ENCODE measurements at regions not wholly inside any gene's neighbourhood (a gene's known extent, or its start where the extent isn't known, plus 50 kb on each side); places are given as distances from the start of the nearest gene placed in this dataset.
"Not testable (repeated sequence)": the region's sequence is repeated elsewhere in the genome, so short reads cannot be mapped to it uniquely, and the experiment has no call there.

DNA sequence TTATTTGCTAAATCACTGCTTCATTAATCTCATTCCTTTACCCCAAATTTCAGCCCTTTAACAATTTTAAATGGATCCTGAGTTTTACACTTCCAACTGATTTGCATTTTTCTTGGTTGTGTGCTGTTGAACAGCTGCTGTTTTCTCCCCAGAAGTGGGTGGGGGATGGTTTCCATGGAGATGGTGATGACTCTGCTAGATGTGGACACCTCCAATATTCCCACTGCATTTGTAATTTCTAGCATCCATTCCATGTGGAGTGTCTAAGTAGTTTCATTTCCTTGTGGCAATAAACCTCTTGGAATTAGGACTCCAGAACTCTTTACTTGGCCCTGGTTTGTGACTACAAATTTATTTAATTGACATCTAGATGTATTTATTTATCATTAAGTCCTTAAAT is 330.4 kb downstream of the GBA3 start:
- Mint-ChIP-seq H3K4me3 (no peak overlapping the region), H3K36me3 (no peaks in the 10 kb centered on the region), H3K4me1 (no peaks in the 10 kb centered on the region), H3K27me3 (ENCODE audit: low read depth in 3 of 3) (no peaks in the 10 kb centered on the region), H3K9me3 (peaks cover 0 to 43% (median 9%) of the 10 kb centered on the region in 6 donors), H3K27ac (no peak overlapping the region)
- no peak for DNase-seq

DNA sequence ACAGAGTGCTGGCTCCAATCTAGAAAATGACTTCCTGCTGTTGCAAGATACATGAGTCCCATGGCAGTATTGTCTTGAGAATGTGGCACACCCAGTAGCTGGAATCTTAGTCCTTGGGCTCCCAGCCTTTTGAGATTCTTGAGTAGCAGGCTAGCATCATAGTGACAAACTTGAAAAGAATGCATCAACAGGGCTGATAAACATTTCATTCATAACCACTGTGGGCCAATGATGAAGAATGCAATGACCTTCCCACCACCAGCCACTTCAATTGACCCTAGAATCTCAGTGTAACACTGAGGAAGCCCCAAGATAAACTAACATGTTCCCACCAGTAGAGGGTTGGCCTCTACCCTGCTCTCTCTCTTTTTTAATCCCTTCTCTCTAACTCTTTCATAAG is 329.3 kb downstream of the GBA3 start:
- Mint-ChIP-seq H3K27ac (no peak overlapping the region), H3K27me3 (ENCODE audit: low read depth in 3 of 3) (no peaks in the 10 kb centered on the region), H3K4me1 (no peaks in the 10 kb centered on the region), H3K36me3 (no peaks in the 10 kb centered on the region), H3K9me3 (peaks cover 1 to 37% (median 7%) of the 10 kb centered on the region in 6 donors), H3K4me3 (no peak overlapping the region)
- DNase-seq: no peak

- H3K36me3 Mint-ChIP-seq: no peaks in the 10 kb centered on the region
- no peak for DNase-seq
- no peaks in the 10 kb centered on the region for H3K4me1 Mint-ChIP-seq
- H3K27ac Mint-ChIP-seq: no peak overlapping the region
- no peaks in the 10 kb centered on the region for H3K27me3 Mint-ChIP-seq (ENCODE audit: low read depth in 3 of 3)
- H3K9me3 Mint-ChIP-seq: peaks cover 1 to 30% (median 7%) of the 10 kb centered on the region in 6 donors
- H3K4me3 Mint-ChIP-seq: no peak overlapping the region
Measured at GRCh38 chr4:23021040-23021439, 328.3 kb downstream of the GBA3 start.

DNA sequence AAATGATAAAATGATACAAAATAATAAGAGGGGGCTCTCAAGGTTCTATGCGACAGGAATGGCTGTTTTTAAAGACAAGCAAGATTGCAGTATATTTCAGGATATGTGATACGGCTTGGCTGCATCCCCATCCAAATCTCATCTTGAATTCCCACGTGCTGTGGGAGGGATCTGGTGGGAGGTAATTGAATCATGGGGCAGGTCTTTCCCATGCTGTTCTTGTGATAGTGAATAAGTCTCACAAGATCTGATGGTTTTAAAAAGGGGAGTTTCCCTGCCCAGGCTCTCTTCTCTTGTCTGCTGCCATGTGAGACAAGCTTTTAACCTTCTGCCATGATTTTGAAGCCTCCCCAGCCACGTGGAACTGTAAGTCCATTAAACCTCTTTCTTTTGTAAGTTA is 327.7 kb downstream of the GBA3 start:
- peaks cover 1 to 29% (median 7%) of the 10 kb centered on the region in 6 donors for H3K9me3 Mint-ChIP-seq
- not testable (repeated sequence) for H3K4me1 Mint-ChIP-seq; DNase-seq; H3K4me3 Mint-ChIP-seq; H3K27me3 Mint-ChIP-seq (ENCODE audit: low read depth in 3 of 3); H3K36me3 Mint-ChIP-seq; H3K27ac Mint-ChIP-seq

- H3K27me3 Mint-ChIP-seq (ENCODE audit: low read depth in 3 of 3): no peaks in the 10 kb centered on the region
- no peaks in the 10 kb centered on the region for H3K36me3 Mint-ChIP-seq
- H3K4me3 Mint-ChIP-seq: no peak overlapping the region
- DNase-seq: no peak
- H3K27ac Mint-ChIP-seq: no peak overlapping the region
- peaks cover 1 to 14% (median 8%) of the 10 kb centered on the region in 6 donors for H3K9me3 Mint-ChIP-seq
- H3K4me1 Mint-ChIP-seq: no peaks in the 10 kb centered on the region
Measured at GRCh38 chr4:23016981-23017380, 324.2 kb downstream of the GBA3 start.

- DNase-seq: no peak
- Mint-ChIP-seq H3K4me3 (no peak overlapping the region), H3K36me3 (no peaks in the 10 kb centered on the region), H3K27me3 (ENCODE audit: low read depth in 3 of 3) (no peaks in the 10 kb centered on the region), H3K4me1 (no peaks in the 10 kb centered on the region), H3K27ac (no peak overlapping the region), H3K9me3 (peaks cover 1 to 10% (median 7%) of the 10 kb centered on the region in 6 donors)
Measured at GRCh38 chr4:23015821-23016220, 323.1 kb downstream of the GBA3 start.

- DNase-seq: no peak
- Mint-ChIP-seq H3K36me3 (no peaks in the 10 kb centered on the region), H3K27ac (no peak overlapping the region), H3K4me3 (no peak overlapping the region), H3K9me3 (peaks cover 0 to 16% (median 8%) of the 10 kb centered on the region in 6 donors), H3K4me1 (no peaks in the 10 kb centered on the region), H3K27me3 (ENCODE audit: low read depth in 3 of 3) (peaks cover 0 to 3% (median 0%) of the 10 kb centered on the region in 3 donors)
Measured at GRCh38 chr4:23009093-23009492, 316.4 kb downstream of the GBA3 start.

DNA sequence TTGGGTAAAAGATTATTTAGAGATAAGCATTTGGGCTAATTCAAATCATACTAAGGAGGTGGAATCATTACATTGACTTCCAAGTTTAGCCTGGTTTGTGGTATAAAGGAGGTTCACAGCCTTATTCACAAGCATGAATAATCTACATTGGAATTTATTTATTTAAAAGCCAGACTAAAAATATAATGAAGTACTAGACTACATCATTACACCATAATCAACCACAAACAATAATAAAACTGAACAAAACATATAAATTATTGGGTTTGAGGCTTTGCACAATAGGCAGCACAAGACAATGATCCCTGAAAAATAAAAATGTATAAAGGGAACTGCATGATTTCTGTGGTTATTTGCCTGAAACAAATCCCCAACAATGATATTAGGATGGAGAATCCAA is 314.0 kb downstream of the GBA3 start:
- Mint-ChIP-seq H3K9me3 (peaks cover 0 to 16% (median 7%) of the 10 kb centered on the region in 6 donors), H3K4me3 (no peak overlapping the region), H3K27me3 (ENCODE audit: low read depth in 3 of 3) (peaks cover 0 to 3% (median 0%) of the 10 kb centered on the region in 3 donors), H3K27ac (no peak overlapping the region), H3K36me3 (no peaks in the 10 kb centered on the region), H3K4me1 (no peaks in the 10 kb centered on the region)
- no peak for DNase-seq

GRCh38 chr4:23005691-23006090 is 313.0 kb downstream of the GBA3 start:
- Mint-ChIP-seq H3K4me3 (no peak overlapping the region), H3K27me3 (ENCODE audit: low read depth in 3 of 3) (peaks cover 0 to 3% (median 0%) of the 10 kb centered on the region in 3 donors), H3K36me3 (no peaks in the 10 kb centered on the region), H3K4me1 (no peaks in the 10 kb centered on the region), H3K27ac (no peak overlapping the region), H3K9me3 (peaks cover 0 to 16% (median 8%) of the 10 kb centered on the region in 6 donors)
- DNase-seq: no peak

DNA sequence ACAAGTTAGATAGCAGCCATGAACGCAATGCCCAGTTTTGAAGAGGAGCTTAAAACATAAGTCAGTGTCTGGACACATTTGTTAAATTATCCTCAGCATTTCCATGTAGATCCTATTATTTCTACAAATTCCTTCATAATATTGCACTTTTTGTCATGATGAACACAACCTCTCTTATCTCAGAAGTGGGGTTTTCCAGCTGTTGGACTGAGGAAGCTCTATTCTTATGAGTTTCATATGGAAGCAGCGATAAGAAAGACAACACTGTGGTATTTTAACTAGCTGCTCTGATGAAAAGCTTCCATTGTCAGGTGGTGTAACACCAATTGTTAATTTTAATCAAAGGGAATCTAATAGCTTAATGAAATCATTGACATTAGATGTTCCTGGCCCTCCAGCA is 308.7 kb downstream of the GBA3 start:
- Mint-ChIP-seq H3K9me3 (peaks cover 2 to 20% (median 10%) of the 10 kb centered on the region in 6 donors), H3K4me1 (no peaks in the 10 kb centered on the region), H3K27ac (no peak overlapping the region), H3K36me3 (peaks cover 0 to 4% (median 0%) of the 10 kb centered on the region in 3 donors), H3K27me3 (ENCODE audit: low read depth in 3 of 3) (peaks cover 0 to 2% (median 1%) of the 10 kb centered on the region in 3 donors), H3K4me3 (no peak overlapping the region)
- no peak for DNase-seq

GRCh38 chr4:22999419-22999818 is 306.7 kb downstream of the GBA3 start:
- no peak for DNase-seq
- Mint-ChIP-seq H3K36me3 (peaks cover 0 to 4% (median 0%) of the 10 kb centered on the region in 3 donors), H3K4me1 (no peaks in the 10 kb centered on the region), H3K27ac (no peak overlapping the region), H3K4me3 (no peak overlapping the region), H3K27me3 (ENCODE audit: low read depth in 3 of 3) (peaks cover 0 to 2% (median 1%) of the 10 kb centered on the region in 3 donors), H3K9me3 (peaks cover 2 to 19% (median 3%) of the 10 kb centered on the region in 6 donors)

- no peak for DNase-seq
- no peak overlapping the region for H3K27ac Mint-ChIP-seq
- peaks cover 0 to 2% (median 1%) of the 10 kb centered on the region in 3 donors for H3K27me3 Mint-ChIP-seq (ENCODE audit: low read depth in 3 of 3)
- no peak overlapping the region for H3K4me3 Mint-ChIP-seq
- H3K4me1 Mint-ChIP-seq: no peaks in the 10 kb centered on the region
- H3K36me3 Mint-ChIP-seq: peaks cover 0 to 4% (median 0%) of the 10 kb centered on the region in 3 donors
- H3K9me3 Mint-ChIP-seq: peaks cover 2 to 30% (median 5%) of the 10 kb centered on the region in 6 donors
Measured at GRCh38 chr4:22997358-22998224, 304.9 kb downstream of the GBA3 start.

DNA sequence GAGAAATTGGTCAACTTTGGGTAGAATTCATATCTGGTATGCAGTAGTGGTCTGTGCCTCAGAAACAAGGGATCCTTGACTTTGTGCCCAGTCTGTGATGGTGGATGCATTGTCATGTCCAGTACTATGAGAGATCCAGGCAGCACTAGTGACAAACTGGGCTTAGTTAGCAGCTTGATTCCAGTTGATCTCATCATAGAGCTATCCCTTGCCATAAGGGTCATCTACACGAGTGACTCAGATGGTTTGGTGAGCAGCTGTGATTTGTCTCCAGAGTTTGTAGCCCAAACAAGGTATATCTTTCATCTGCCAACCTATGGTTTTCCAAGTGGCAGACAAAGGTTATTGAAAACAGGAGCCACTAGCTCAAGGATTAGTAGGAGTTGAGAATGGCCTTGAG is 298.8 kb downstream of the GBA3 start:
- DNase-seq: no peak
- Mint-ChIP-seq H3K4me3 (no peak overlapping the region), H3K27me3 (ENCODE audit: low read depth in 3 of 3) (no peaks in the 10 kb centered on the region), H3K4me1 (no peaks in the 10 kb centered on the region), H3K9me3 (peaks cover 0 to 37% (median 6%) of the 10 kb centered on the region in 6 donors), H3K36me3 (no peaks in the 10 kb centered on the region), H3K27ac (no peak overlapping the region)

DNA sequence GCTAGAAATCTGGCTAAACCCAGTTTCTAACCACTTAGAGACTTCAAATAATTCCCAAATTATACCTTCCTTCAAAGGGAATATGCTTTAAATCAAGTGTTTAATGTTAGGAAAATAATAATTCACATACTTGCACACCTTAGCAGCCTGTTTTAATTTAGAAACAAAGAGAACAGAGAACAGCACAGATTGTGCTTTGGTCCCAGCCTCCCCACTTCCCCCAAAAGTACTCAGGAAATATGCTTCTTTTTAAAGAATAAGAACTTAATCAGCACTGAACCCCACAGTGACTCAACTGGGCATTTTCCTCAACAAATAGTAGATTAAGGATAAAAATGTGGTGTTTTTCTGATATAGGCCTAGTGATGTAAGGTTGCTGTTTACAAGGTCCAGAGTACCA is 295.8 kb downstream of the GBA3 start:
- Mint-ChIP-seq H3K36me3 (no peaks in the 10 kb centered on the region), H3K9me3 (peaks cover 4 to 36% (median 9%) of the 10 kb centered on the region in 6 donors), H3K4me1 (no peaks in the 10 kb centered on the region), H3K4me3 (no peak overlapping the region), H3K27ac (no peak overlapping the region), H3K27me3 (ENCODE audit: low read depth in 3 of 3) (no peaks in the 10 kb centered on the region)
- DNase-seq: no peak

GRCh38 chr4:22987870-22988269 is 295.1 kb downstream of the GBA3 start:
- no peak overlapping the region for H3K4me3 Mint-ChIP-seq
- H3K9me3 Mint-ChIP-seq: peaks cover 4 to 35% (median 9%) of the 10 kb centered on the region in 6 donors
- no peaks in the 10 kb centered on the region for H3K36me3 Mint-ChIP-seq
- H3K27ac Mint-ChIP-seq: no peak overlapping the region
- H3K27me3 Mint-ChIP-seq (ENCODE audit: low read depth in 3 of 3): no peaks in the 10 kb centered on the region
- no peak for DNase-seq
- H3K4me1 Mint-ChIP-seq: no peaks in the 10 kb centered on the region

All from immature natural killer cell (primary cell).